ENCODE measurements at regions not wholly inside any gene's neighbourhood (a gene's known extent, or its start where the extent isn't known, plus 50 kb on each side); places are given as distances from the start of the nearest gene placed in this dataset.
A peak's percentile ranks its signal among the peaks of the same experiment; 100 is the strongest.

DNA sequence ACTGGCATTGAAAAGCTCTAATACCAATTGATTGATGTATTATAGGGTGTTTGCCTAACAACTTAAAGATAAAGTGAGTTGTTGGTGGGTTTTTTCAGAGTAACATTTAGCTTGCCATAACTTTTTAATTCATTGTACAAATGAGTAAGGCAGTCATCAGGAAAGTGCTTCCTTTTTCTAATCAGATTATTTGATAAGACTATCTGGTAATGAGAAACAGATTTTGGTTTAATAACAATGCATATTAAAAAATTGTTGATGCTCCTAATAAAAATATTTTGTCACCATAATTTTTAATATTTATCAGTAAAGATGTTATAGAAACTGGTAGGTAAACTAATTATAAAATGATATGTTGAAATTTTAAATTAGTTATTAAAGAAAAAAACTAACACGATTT lies 51.3 kb downstream of the BLTP1 start:
- no peak for DNase-seq

DNA sequence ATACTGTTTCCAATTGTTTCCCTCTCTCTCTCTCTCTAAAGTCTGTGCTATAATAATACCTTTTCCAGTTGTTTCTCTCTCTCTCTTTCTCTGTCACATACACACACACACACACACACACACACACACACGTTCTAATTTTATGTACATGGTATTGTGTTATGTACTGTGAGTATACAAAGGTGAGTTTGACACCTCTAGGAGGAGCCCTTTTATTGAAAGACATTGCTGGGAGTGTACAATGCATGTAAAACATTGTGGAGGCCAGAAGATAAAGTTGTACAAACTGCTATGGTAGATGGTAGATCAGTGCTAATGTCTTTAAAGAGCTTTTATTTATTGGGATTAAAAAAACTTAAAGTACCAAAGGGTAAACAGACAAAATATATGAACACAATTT lies 53.6 kb downstream of the BLTP1 start:
- DNase-seq = peak; percentile 16

GRCh38 chr4:122212880-122213279 lies 60.7 kb downstream of the BLTP1 start:
- no peak for DNase-seq

GRCh38 chr4:122218762-122219161 lies 66.6 kb downstream of the BLTP1 start:
- no peak for DNase-seq

- DNase-seq = no peak
Measured at GRCh38 chr4:122219356-122219755, 67.2 kb downstream of the BLTP1 start.

GRCh38 chr4:122221322-122221721 lies 69.2 kb downstream of the BLTP1 start:
- peak; percentile 37 for DNase-seq

DNA sequence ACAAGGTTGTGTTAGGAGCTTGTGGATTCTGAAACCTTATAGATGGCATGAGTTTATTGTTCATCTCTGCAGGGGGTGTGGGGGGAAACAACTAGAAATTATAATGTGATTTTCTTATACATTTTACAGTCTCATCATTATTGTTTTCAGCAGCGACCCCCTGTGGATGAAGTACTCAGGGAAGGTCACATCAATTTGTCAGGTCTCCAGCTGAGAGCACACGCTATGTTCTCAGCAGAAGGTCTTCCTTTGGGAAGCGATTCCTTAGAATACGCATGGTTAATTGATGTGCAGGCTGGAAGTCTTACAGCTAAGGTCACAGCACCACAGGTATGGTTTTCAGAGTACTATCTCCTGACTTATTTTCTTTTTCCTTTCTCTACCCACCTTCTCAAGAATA lies 72.2 kb downstream of the BLTP1 start:
- DNase-seq = peak; percentile 14

DNA sequence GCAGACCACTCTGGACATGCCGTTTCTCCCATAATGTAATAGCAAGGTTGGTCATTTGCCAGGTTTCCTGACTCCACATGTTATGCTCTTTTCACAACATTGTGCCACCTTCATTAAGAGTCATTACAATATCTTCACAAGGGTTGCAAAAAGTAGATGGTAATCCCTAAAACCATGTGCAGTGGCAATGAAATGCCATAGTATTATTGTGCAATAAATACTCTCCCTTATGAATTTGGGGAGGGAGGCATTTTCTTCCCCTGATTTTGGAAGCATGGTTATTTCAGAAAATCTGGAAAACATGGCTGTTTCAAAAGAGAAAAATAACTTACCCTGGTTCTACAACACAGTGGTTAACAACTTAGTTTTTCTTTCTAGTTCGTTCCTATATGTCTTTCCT lies 75.1 kb downstream of the BLTP1 start:
- DNase-seq = no peak

- no peak for DNase-seq
Measured at GRCh38 chr4:122229857-122230256, 77.7 kb downstream of the BLTP1 start.

DNA sequence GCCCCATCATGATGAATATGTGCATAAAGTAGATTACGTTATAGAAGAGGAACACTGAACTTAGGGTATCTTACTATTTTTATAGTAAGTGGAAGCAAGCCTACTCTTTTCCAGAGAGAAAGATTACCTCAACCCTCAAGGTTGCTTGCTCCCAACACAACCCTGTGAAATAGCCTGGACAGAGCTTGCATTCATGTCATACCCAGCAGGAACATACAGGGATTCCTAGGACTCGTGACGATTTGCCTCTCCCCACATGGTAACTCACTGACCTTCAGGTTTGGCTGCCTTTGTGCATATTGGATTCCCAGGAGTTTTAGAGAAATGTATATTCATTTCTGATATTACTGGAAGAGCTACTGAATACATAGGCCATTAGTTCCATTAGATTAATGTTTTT lies 80.5 kb downstream of the BLTP1 start:
- DNase-seq = no peak

GRCh38 chr4:122234686-122235085 lies 82.6 kb downstream of the BLTP1 start:
- DNase-seq = peak; percentile 3

- no peak for DNase-seq
Measured at GRCh38 chr4:122243785-122244184, 91.7 kb downstream of the BLTP1 start.

DNA sequence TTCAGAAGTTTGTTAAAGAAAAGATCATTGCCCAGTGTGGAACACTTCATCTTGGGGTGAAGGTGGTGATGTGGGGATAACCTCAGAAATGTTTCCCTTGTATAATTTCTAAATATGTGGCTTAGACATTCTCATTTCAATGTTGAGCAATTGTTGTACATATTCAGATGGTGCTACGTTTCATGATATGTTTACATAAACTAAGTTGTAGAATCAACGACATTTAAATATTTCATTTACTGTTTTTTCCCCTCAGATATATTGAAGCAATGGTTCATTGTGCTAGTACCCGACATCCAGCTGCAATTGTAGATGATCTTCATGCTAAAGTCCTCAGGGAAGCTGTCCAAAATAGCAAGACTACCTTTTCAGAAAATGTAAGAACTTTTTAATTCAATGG lies 92.6 kb downstream of the BLTP1 start:
- no peak for DNase-seq

DNA sequence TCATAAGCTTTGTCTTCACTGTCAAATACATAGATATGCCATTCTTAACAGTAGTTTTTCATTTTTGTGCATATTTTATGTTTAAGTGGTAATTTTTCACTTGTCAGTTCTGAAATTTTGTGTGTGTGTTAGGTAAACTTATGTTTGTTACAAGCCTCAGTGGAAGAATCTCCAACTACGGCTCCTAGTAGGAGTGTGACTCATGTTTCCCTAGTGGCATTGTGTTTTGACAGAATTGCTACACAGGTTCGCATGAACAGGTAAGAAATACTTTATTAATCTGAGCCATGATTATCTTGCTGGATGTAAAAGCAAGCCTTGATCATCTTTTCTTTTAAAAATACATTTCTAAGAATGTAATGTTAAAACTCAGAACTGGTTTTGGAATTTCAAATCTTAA lies 94.4 kb downstream of the BLTP1 start:
- DNase-seq = no peak

GRCh38 chr4:122249357-122249756 lies 97.2 kb downstream of the BLTP1 start:
- DNase-seq = no peak

DNA sequence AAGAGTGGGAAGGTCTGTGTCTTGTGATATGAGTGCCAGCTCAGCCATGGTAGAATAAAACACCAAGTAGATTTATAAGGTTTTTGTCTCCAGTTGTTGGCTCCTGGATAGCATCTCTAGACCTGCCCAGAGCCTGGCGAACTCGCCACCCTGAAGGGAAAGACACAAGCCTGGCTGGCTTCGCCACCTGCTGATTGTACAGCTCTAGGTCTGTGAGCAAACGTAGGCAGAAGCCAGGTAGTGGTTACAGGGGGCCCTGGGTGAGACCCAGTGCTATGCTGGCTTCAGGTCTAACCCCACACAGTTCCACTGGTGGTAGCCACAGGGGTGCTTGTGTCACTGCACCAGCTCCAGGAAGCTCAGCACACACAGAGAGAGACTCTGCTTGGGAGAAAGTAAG lies 100.5 kb downstream of the BLTP1 start:
- no peak for DNase-seq

DNA sequence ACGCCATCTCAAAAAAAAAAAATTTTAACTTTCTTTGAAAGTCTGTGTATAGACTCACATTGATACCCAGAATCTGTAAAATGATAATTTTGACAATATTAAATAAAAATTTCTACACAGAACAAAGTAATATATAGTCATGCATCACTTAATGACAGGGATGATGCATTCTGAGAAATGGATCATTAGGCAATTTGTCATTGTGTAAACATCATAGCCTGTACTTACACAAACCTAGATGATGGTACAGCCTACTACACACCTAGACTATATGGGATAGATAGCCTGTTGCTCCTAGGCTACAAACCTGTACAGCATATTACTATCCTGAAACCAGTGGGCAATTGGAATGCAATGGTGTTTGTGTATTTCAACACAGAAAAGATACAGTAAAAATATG lies 107.7 kb downstream of the BLTP1 start:
- no peak for DNase-seq

DNA sequence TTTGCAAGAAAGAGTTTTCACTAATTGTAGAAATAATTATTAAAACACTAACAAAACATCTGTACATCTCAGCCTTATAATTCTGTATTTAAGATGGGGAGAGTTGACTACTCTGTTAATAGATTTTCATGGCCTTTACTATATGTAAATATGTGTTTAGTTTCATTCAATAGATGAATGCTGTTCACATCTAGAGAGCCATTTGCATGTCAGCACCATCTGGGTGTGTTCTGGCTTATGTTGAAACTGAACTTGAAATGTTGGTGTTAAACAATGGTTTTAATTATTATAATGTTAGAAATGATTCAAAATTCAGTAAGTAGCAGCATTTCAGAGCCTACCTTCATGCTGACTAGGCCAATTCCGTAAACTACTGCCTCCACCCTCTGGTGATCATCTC lies 102.5 kb upstream of the ADAD1 start:
- DNase-seq = no peak

GRCh38 chr4:122278976-122279375 lies 99.8 kb upstream of the ADAD1 start:
- DNase-seq = no peak

GRCh38 chr4:122279670-122280069 lies 99.1 kb upstream of the ADAD1 start:
- no peak for DNase-seq

GRCh38 chr4:122285285-122285684 lies 93.5 kb upstream of the ADAD1 start:
- no peak for DNase-seq

DNA sequence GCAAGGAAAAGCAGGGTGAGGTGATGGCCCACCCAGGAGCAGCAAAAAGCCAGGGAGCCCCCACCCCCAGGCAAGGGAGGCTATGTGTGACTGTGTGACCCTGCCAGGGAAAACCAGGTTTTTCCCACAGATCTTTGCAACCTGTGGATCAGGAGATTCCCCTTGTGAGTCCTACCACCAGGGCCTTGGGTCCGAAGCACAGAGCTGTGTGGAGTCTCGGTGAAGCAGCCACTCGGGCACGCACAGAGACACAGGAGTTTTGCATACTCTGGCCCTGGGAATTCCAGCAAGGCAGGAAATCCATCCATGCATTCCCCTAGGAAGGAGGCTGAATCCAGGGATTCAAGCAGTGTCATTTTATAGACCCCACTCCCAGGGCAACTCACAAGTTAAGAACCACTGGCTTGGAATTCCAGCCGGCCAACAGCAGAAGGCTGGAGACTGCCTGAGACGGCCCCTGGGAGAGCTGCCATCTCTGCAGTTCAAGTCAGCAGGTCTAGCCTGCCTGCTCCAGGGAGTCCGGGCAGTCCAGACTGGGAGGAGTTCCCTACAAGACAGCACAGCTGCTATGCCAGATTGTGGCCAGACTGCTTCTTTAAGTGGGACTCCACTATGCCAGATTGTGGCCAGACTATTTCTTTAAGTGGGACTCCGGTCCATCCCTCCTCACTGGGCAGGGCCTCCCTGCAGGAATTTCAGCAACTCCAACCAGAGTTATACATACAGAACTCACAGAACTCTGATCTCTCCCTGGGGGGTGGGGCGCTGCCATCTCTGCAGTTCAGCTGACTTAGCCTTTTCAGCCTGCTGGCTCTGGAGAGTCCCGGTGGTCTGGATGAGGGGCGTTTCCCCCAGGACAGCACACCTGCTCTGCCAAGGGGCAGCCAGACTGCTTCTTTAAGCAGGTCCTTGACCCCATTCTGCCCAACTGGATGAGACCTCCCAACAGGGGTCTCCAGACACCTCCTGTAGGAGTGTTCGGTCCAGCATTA lies 85.1 kb upstream of the ADAD1 start:
- DNase-seq = no peak

- DNase-seq = no peak
Measured at GRCh38 chr4:122297694-122298093, 81.1 kb upstream of the ADAD1 start.

- DNase-seq = no peak
Measured at GRCh38 chr4:122300776-122301175, 78.0 kb upstream of the ADAD1 start.

DNA sequence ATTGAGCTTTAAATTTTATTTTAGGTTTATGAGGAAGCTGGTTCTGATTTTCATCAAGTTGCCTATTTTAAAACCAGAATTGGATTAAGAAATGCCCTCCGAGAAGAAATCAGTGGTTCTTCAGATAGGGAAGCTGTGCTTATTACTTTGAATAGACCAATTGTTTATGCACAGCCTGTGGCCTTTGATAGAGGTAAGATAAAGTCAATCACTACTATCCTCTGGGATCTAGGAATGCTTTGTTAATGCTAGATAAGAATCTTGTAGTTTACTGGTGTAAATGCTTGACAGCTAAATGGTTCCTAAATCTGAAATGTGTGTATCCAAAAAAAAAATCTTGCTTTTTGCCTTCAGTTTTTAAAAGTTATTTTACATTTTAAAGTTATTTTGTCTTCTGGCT lies 73.0 kb upstream of the ADAD1 start:
- DNase-seq = no peak
